ENCODE measurements at regions not wholly inside any gene's neighbourhood (a gene's known extent, or its start where the extent isn't known, plus 50 kb on each side); places are given as distances from the start of the nearest gene placed in this dataset.

DNA sequence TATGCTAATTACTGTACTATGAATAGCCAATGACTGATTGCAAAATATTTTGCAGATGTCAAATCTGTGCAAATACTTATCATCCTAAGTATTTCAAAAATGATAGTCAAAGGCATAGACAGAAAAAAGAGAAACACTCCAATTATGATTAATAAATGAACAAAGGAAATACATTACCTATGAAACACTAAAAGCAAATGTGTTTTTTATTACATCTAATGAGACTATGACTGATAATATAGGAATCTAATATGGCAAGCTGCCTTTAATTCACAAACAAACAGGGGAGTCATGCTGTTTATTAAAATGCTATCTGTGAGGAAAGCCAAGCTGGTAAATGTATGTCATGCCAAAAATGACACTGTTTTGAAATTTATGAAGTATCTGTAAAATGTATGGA, 713.2 kb upstream of the NRSN1 start:
- no peak for ATAC-seq (replicated peaks)
- Mint-ChIP-seq H3K27me3 (no peaks in the 10 kb centered on the region), H3K4me1 (no peaks in the 10 kb centered on the region), H3K9me3 (peaks cover 15% of the 10 kb centered on the region), H3K4me3 (no peak overlapping the region), H3K36me3 (ENCODE audit: low read depth) (no peaks in the 10 kb centered on the region), H3K27ac (no peak overlapping the region)

DNA sequence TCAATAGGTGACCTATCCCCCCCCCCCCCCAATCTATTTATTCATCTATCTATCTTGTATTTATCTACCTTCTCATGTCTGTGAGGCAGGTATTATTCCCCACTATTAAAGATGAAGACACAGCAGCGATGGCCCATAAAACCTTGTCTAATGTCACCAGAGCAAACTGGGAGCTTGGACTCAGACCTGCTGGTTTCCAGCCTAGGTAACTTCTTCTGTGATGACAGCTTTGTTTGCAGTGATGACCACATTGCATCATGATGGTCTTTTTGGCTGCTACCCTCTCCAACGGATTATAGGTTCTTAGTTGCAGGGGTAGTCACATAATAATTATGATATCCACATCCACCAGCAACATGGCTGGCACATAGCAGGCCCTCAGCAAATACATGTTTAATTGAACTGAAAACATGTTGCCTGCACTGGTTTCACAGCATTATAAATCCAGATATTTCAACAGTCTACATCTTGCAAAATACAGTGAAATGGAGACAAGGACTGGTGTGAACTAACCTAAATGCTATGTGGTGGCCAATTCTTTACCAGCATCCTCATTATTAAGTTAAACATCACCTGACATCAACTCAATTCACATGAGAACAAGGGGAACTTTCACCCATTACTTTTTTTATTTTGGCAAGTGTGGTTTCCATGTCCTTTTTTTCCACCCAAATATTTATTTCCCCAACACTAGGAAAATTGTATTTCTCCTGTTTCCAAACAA, 712.5 kb upstream of the NRSN1 start:
- no peaks in the 10 kb centered on the region for H3K4me1 Mint-ChIP-seq
- ATAC-seq (replicated peaks): no peak
- peaks cover 14% of the 10 kb centered on the region for H3K9me3 Mint-ChIP-seq
- H3K36me3 Mint-ChIP-seq (ENCODE audit: low read depth): no peaks in the 10 kb centered on the region
- no peak overlapping the region for H3K27ac Mint-ChIP-seq
- H3K27me3 Mint-ChIP-seq: no peaks in the 10 kb centered on the region
- no peak overlapping the region for H3K4me3 Mint-ChIP-seq

DNA sequence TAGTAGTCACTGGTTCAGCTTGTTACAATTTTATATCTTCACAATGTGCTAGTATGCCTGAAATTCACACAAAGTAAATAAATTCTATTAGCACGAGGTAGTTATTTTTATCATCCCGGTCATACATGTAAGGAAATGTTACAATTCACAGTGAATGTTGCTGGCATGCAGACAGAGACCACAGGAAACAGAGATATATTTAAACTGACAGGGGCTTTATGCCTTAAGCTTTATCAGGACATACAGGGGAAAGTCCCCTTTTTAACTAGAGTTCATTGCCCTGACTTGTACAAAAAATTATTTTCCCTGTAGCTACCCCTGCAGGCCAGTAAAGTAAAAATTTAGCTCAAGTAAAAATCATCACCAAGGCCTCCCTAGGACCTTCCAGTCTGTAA, 712.0 kb upstream of the NRSN1 start:
- Mint-ChIP-seq H3K27me3 (no peaks in the 10 kb centered on the region), H3K4me3 (no peak overlapping the region), H3K27ac (no peak overlapping the region), H3K4me1 (no peaks in the 10 kb centered on the region), H3K36me3 (ENCODE audit: low read depth) (no peaks in the 10 kb centered on the region), H3K9me3 (peaks cover 12% of the 10 kb centered on the region)
- ATAC-seq (replicated peaks): no peak

DNA sequence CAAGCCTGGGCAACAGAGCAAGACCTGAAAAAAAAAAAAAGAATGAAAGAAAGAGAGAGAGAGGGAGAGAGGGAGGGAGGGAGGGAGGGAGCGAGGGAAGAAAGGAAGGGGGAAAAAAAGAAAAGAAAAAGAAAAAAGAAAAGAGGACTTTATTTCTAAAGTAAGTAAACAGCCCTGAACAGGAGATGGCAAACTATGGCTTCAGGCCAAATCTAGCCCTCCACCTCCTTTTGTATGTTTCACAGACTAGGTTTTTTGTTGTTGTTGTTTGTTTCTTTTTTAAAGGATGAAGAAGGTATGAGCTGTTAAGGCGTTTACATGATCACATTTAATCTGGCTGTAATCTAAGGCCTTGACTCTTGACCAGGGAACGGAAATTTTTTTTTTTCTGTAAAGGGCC, 711.1 kb upstream of the NRSN1 start:
- Mint-ChIP-seq H3K27ac (no peak overlapping the region), H3K9me3 (peaks cover 12% of the 10 kb centered on the region), H3K4me1 (no peaks in the 10 kb centered on the region), H3K36me3 (ENCODE audit: low read depth) (no peaks in the 10 kb centered on the region), H3K27me3 (no peaks in the 10 kb centered on the region), H3K4me3 (no peak overlapping the region)
- ATAC-seq (replicated peaks): no peak

DNA sequence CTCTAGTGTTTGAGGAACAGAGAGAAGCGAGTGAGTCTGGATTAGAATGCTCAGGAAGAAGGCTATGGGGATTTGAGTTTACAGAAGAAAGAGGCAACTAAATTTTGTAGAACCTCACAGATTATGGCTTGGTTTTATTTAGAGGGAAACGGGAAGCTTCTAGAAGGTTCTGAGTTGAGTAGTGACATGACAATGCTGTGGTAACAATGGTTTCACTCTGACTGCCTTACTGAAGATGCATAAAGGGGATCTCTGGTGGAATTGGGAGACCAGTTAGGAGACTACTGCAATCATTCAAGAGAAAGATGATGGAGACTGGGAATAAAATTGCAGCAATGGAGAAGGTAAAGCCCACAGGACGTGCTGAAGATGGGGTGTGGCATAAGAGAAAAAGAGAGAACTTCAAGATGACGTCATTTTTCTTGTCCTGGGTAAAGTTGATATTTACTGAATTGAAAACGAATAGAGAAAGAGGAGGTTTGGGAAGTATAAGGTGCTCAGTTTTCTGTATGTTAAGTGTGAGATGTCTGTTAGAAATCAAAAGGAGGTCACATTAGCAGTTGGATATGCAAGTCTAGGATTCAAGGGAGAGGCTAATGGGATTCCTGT, 710.1 kb upstream of the NRSN1 start:
- Mint-ChIP-seq H3K27ac (no peak overlapping the region), H3K36me3 (ENCODE audit: low read depth) (no peaks in the 10 kb centered on the region), H3K4me3 (no peak overlapping the region), H3K9me3 (peaks cover 6% of the 10 kb centered on the region), H3K4me1 (no peaks in the 10 kb centered on the region), H3K27me3 (no peaks in the 10 kb centered on the region)
- no peak for ATAC-seq (replicated peaks)

DNA sequence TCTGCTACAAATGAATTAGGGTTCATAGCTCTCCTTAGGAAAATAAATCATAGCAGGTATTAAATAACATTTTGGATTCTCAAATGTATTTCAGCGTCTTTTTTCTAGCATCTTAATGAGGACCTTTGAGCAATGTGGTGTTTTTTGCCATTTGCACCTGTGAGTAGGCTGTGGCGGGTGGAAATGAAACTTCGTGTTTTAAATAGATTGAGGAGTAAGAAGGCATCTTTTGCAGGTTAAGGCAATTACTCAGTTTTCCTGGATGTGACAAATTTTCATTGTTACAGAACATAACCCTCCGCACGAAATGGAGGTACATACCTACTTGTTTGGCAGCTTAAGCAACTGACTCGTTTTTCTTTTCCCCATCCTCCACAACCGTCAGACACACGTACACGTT, 708.9 kb upstream of the NRSN1 start:
- Mint-ChIP-seq H3K4me1 (no peaks in the 10 kb centered on the region), H3K9me3 (peaks cover 6% of the 10 kb centered on the region), H3K27me3 (no peaks in the 10 kb centered on the region), H3K27ac (no peak overlapping the region), H3K4me3 (no peak overlapping the region), H3K36me3 (ENCODE audit: low read depth) (no peaks in the 10 kb centered on the region)
- ATAC-seq (replicated peaks): no peak

DNA sequence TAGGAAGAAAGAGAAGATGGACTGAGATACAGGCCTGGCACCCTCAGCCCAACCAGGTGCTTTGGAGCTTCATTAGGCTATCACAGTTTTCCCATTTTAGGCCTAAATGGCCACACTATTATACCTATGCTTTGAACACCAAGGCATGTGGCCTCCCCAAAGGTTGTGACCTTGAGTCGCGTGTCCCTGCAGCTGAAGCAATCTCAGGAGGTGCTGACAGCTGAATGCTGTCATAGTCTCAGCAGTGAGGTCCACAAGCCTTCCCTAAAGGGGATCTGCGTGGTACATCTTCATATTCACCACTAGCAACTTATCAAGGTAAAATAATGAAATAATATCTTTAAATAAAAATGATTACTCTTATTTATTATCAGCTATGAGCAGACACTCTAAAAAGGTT, 707.9 kb upstream of the NRSN1 start:
- Mint-ChIP-seq H3K4me1 (no peaks in the 10 kb centered on the region), H3K36me3 (ENCODE audit: low read depth) (no peaks in the 10 kb centered on the region), H3K9me3 (peaks cover 2% of the 10 kb centered on the region), H3K4me3 (no peak overlapping the region), H3K27me3 (no peaks in the 10 kb centered on the region), H3K27ac (no peak overlapping the region)
- no peak for ATAC-seq (replicated peaks)

DNA sequence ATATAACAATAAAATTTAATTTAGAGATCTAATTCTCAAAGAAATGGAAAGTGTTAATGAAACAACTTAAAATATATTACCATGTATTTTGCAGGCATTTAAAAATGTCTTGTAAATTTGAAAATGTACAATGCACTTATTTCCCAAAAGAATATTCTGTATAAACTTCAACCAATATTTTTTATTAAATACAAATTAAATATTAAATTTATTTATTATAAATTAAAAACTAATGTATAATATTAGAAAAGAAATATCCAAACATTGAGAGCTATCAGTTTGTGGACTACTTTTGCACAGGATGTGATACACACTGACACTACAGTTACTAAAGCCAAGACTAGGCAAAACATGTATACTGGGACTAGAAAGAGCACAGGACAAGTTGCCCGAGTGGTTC, 707.0 kb upstream of the NRSN1 start:
- Mint-ChIP-seq H3K4me1 (no peaks in the 10 kb centered on the region), H3K27me3 (no peaks in the 10 kb centered on the region), H3K4me3 (no peak overlapping the region), H3K27ac (no peak overlapping the region), H3K9me3 (peaks cover 3% of the 10 kb centered on the region), H3K36me3 (ENCODE audit: low read depth) (no peaks in the 10 kb centered on the region)
- no peak for ATAC-seq (replicated peaks)

DNA sequence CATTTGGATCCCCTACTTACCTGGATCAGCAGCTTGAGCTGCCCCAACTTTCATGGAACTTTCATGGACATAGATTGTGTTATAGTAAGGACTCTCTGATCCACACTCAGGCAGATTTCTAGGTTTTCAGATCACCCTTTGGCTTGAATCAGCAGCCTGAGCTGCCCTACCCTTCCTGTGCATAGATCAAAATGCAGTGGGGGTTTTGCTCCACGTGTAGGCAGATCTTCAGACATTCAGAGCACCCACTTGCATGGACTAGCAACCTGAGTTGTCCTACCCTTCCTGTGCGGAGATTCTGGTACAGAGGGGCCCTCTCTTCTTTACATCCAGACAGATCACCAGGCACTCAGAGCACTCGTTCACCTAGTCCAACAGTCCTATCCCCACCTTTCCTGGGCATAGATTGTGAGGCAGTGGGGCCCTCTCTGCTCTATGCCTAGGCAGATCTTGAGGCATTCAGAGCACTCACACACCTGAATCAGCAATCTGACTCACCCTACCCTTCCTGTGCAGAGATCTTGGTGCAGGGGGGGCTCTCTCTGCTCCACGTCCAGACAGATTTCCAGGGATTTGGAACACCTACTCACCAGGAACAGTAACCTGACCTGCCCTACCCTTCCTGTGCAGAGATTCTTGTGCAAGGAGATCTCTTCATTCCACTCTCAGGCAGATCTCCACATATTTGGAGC, 705.2 kb upstream of the NRSN1 start:
- Mint-ChIP-seq H3K27ac (no peak overlapping the region), H3K9me3 (peaks cover 5% of the 10 kb centered on the region), H3K36me3 (ENCODE audit: low read depth) (no peaks in the 10 kb centered on the region), H3K4me3 (no peak overlapping the region), H3K27me3 (no peaks in the 10 kb centered on the region), H3K4me1 (no peaks in the 10 kb centered on the region)
- ATAC-seq (replicated peaks): no peak

DNA sequence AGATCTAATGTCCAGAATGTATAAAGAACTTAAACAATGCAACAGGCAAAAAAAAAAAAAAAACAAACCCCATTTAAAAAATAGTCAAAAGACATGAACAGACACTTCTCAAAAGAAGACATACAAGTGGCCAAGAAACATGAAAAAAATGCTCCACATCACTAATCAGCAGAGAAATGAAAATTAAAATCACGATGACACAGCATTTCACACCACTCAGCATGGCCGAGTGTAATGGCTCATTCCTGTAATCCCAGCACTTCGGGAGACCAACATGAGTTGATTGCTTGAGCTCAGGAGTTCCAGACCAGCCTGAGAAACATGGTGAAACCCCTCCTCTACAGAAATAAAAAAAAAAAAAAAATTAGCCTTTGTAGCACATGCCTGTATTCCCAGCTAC, 701.4 kb upstream of the NRSN1 start:
- H3K27ac Mint-ChIP-seq: no peak overlapping the region
- H3K4me3 Mint-ChIP-seq: no peak overlapping the region
- H3K9me3 Mint-ChIP-seq: peaks cover 8% of the 10 kb centered on the region
- H3K36me3 Mint-ChIP-seq (ENCODE audit: low read depth): no peaks in the 10 kb centered on the region
- no peaks in the 10 kb centered on the region for H3K27me3 Mint-ChIP-seq
- ATAC-seq (replicated peaks): no peak
- no peaks in the 10 kb centered on the region for H3K4me1 Mint-ChIP-seq

DNA sequence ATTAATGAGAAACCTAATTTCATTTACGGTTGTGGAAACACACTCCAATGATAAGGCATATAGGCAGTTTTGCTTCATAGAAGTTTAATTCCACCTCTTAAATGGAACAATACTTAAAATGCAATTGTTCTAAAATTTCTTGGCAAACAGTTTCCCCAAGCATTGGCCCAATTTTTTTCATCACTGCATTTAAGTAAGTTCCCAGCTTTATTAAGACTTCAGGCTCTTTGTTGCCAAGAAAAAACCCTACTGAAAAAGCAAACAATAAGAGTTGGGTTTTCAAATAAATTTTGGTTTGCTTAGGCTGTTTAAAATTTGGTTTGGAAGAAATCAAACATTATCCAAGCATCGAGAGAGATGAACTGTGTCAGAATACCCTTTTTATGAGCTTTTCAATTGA, 690.9 kb upstream of the NRSN1 start:
- Mint-ChIP-seq H3K4me3 (no peak overlapping the region), H3K36me3 (ENCODE audit: low read depth) (no peaks in the 10 kb centered on the region), H3K27me3 (no peaks in the 10 kb centered on the region), H3K4me1 (no peaks in the 10 kb centered on the region), H3K9me3 (peaks cover 20% of the 10 kb centered on the region), H3K27ac (no peak overlapping the region)
- no peak for ATAC-seq (replicated peaks)

DNA sequence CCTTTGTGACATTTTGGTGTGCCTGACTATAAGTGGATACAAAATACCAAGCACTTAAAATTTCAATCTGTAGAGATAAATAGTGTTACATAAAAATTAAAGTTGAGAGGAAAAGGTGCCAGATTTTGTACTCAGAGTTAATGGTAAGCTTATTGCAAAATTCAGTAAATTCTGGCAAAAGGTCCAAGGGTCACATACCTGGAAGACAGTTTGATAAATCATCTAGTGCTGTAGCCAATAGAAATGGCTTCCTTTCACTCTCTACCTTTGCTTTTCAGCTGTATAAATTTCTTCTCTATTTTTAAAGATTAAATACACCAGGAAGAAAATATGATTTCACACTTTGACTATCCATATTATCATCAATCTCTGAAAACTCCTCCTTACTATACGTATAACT, 690.2 kb upstream of the NRSN1 start:
- no peaks in the 10 kb centered on the region for H3K27me3 Mint-ChIP-seq
- H3K9me3 Mint-ChIP-seq: peaks cover 19% of the 10 kb centered on the region
- no peak overlapping the region for H3K4me3 Mint-ChIP-seq
- no peaks in the 10 kb centered on the region for H3K4me1 Mint-ChIP-seq
- no peaks in the 10 kb centered on the region for H3K36me3 Mint-ChIP-seq (ENCODE audit: low read depth)
- no peak for ATAC-seq (replicated peaks)
- no peak overlapping the region for H3K27ac Mint-ChIP-seq

DNA sequence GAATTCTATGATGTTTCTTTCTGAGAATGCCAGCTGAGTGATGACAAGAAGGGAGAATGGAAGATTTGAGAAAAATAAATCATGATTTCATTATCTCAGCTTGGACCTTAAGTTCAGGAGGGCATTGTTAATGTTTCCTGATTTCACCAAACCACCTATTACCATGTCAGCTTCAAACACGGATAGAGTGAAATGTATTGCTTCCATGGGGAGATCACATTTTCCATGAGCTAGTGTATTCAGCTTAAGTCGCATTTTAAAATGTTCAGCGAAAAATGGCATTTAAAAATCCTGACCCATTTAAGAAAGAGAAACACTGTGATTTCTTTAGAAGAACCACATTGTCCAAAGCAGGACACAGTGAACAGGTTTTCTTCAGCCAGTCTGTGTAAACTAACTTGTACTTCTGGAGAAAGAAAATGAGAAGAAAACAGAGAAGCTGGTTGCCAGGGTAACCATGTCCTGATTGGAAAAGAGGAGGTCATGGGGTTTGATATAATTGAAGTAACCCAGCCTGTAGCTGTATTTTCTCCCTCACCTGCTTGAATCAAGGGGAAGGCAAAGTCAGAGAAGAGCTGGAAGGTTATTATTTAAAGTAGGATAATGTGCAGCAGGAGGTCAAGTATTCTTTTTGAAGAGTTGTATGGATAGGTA, 684.1 kb upstream of the NRSN1 start:
- no peak overlapping the region for H3K4me3 Mint-ChIP-seq
- H3K36me3 Mint-ChIP-seq (ENCODE audit: low read depth): no peaks in the 10 kb centered on the region
- H3K9me3 Mint-ChIP-seq: peaks cover 11% of the 10 kb centered on the region
- no peak for ATAC-seq (replicated peaks)
- no peaks in the 10 kb centered on the region for H3K4me1 Mint-ChIP-seq
- no peak overlapping the region for H3K27ac Mint-ChIP-seq
- no peaks in the 10 kb centered on the region for H3K27me3 Mint-ChIP-seq

DNA sequence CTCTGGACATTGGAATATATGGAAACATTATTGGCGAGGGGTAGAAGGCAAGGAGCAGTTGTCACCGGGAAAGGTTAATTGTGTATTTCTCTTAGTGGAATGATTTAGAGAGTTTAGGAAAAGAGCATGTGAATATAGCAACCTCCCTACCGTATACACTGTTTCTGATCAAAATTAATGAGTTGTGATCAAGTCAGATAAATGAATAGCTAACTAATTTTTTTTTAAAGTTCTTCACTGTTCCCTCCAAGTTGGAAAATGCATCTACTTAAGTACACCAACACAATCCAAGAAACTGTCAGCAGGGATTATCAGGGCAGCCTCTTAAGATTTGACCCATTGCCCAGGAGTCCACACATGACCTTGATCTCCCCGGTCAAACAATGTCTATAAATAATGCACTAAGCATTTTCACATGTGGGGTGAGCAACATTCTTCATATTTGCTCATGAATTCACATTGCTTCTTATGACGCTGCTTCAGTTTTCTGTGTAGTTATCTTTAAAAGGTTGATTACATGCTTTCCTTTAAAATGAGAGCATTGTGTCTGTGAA, 680.8 kb upstream of the NRSN1 start:
- ATAC-seq (replicated peaks): no peak
- H3K9me3 Mint-ChIP-seq: peaks cover 8% of the 10 kb centered on the region
- H3K4me1 Mint-ChIP-seq: no peaks in the 10 kb centered on the region
- H3K27ac Mint-ChIP-seq: no peak overlapping the region
- H3K4me3 Mint-ChIP-seq: no peak overlapping the region
- no peaks in the 10 kb centered on the region for H3K27me3 Mint-ChIP-seq
- H3K36me3 Mint-ChIP-seq (ENCODE audit: low read depth): no peaks in the 10 kb centered on the region

Data from activated T-helper 17 cell treated with anti-CD3 and anti-CD28 coated beads, Interleukin-2, amount 50 U/mL, for 72 hours (primary cell).